GM12874 (cell line): ENCODE measurements at regions not wholly inside any gene's neighbourhood (a gene's known extent, or its start where the extent isn't known, plus 50 kb on each side); places are given as distances from the start of the nearest gene placed in this dataset.

Source experiments
- CTCF ChIP-seq: IDR thresholded peaks from 2 replicates; pipeline ENCODE4 v1.5.1; 2011; ENCODE audit warnings: low read depth, mild to moderate bottlenecking, control low read depth, low read length, moderate library complexity; ENCODE audit not compliant: insufficient read depth

GRCh38 chr2:40034801-40035200, 255.7 kb upstream of the THUMPD2 start:
- no peak for TF ChIP-seq CTCF

DNA sequence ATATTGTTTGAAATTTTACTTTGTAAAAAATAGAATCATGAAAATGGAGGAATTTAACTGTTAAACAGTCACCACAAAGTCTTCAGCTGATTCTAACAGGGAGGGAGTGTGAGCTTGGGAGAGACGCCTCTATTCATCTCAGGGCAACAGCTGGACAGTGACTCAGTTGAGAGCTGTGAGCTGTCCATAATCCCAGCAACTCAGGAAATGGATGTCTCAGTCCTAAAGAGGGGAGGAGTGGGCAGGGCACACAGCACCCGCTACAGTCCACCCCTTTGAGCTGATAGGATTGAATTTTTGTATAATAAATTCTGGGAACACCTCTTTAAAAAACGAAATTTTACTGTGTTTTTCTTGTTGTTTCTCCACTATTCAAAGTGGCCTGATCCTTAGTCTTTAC, 255.1 kb upstream of the THUMPD2 start:
- no peak for TF ChIP-seq CTCF

- TF ChIP-seq CTCF = no peak
These were observed 254.7 kb upstream of the THUMPD2 start for GRCh38 chr2:40033781-40034180.

- no peak for TF ChIP-seq CTCF
These were observed 253.7 kb upstream of the THUMPD2 start for GRCh38 chr2:40032650-40033319.

- no peak for TF ChIP-seq CTCF
These were observed 251.5 kb upstream of the THUMPD2 start for GRCh38 chr2:40030456-40030975.

- TF ChIP-seq CTCF = no peak
These were observed 249.9 kb upstream of the THUMPD2 start for GRCh38 chr2:40028792-40029488.

- TF ChIP-seq CTCF = no peak
These were observed 248.9 kb upstream of the THUMPD2 start for GRCh38 chr2:40027968-40028367.
